GM19455 (cell line): ENCODE measurements at regions not wholly inside any gene's neighbourhood (a gene's known extent, or its start where the extent isn't known, plus 50 kb on each side); places are given as distances from the start of the nearest gene placed in this dataset.

Experiments
- ATAC-seq: cut with Tn5 transposase; IDR thresholded peaks from one replicate; pipeline ENCODE4 v1.9.1; 2021; ENCODE audit not compliant: unreplicated experiment

DNA sequence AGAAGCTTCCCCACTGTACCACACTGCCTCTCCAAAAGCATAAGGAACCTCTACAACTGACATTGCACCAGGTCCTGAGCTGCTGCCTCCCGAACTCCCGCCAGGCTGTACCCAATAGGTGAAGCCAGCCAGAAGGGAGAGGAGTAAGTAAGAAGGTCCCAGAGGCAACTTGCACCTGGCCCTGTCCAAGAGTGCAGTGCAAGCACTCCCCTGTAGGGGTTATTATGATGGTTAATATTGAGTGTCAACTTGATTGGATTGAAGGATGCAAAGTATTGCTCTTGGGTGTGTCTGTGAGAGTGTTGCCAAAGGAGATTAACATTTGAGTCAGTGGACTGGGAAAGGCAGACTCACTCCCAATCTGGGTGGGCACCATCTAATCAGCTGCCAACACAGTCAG lies 879.3 kb upstream of the SLIT2 start:
- ATAC-seq = no peak

- no peak for ATAC-seq
These were observed 882.9 kb upstream of the SLIT2 start for GRCh38 chr4:19368800-19369199.

DNA sequence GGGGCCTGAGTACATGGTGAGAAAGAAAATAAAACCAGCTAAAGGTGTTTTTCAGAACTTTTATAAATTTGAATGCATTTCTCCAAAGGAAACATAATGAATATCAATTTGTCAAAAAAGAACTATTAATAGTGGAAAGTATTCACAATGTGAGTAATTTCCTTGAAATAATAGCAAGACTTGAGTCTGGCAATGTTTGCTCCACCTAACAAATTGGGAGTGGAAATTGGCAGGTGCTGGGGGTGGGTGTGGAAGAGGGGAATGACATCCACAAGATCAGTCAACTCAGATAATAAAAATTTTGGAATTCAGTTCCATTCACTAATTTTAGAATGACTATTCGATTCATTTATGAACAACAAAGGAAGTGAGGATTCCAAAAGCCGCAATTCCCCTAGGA lies 884.8 kb upstream of the SLIT2 start:
- ATAC-seq = no peak

- no peak for ATAC-seq
These were observed 893.7 kb upstream of the SLIT2 start for GRCh38 chr4:19358015-19358414.

GRCh38 chr4:19349416-19349815 lies 902.3 kb upstream of the SLIT2 start:
- ATAC-seq = no peak

GRCh38 chr4:19348746-19349145 lies 903.0 kb upstream of the SLIT2 start:
- ATAC-seq = no peak

- no peak for ATAC-seq
These were observed 905.1 kb upstream of the SLIT2 start for GRCh38 chr4:19346636-19347035.

DNA sequence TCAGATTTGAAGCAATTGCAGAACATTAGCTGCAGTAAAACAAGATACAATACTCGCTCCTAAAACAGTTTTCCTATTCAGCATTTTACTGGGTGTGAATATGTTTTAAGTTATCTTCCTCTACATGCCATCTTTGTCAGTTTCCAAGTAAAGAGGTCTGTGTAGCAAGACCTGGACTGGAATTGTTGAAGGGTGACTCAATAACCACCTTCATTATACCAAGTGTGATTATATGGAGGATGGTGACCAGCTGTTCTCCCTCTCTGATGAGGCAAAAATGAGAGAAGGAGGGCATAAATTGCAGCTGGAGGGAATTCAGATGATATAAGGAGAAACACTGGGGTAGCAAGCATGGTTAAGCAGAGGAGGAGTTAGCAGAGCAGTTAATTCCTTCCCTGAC lies 922.1 kb upstream of the SLIT2 start:
- no peak for ATAC-seq

DNA sequence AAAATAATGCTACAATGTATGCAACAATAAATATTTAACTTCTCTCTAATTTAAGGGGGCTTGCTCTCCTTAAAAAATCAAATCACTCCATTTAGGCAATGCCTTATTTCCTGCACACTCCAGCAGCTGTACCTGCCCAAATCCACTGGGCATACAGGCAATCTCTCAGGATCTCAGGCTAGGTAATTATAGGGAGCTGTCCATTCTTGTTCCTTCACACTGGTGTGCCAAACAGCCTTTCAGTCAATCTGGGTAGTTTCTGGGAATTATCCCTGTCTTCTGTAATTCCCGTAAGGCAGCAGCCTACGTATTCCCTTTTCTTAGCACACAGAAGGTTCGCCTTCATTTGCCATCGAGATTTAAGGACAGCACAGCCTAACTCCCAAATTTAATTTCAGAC lies 922.6 kb upstream of the SLIT2 start:
- no peak for ATAC-seq

GRCh38 chr4:19327364-19327763 lies 924.3 kb upstream of the SLIT2 start:
- ATAC-seq = no peak

- ATAC-seq = no peak
These were observed 927.5 kb upstream of the SLIT2 start for GRCh38 chr4:19324184-19324583.

GRCh38 chr4:19319607-19320006 lies 932.1 kb upstream of the SLIT2 start:
- no peak for ATAC-seq

DNA sequence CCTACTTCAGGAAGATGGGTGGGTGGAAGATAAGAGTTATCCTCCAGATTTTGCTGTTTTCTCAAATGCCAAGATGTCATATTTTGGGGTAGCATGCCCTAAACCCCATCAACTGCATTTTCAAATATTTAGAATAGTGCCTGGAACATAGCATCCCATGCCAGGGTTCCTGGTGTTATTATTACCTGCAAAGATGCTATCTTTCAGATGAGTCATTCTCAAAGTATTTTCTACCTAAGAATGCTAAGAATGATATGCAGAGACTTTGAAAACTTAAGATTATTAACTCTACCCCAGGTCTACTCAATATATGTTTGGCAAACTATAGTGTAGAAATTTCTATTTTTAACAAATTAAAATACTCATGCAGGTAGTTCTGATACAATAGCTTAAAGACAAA lies 934.3 kb upstream of the SLIT2 start:
- ATAC-seq = no peak

- ATAC-seq = no peak
These were observed 937.6 kb upstream of the SLIT2 start for GRCh38 chr4:19314116-19314515.

DNA sequence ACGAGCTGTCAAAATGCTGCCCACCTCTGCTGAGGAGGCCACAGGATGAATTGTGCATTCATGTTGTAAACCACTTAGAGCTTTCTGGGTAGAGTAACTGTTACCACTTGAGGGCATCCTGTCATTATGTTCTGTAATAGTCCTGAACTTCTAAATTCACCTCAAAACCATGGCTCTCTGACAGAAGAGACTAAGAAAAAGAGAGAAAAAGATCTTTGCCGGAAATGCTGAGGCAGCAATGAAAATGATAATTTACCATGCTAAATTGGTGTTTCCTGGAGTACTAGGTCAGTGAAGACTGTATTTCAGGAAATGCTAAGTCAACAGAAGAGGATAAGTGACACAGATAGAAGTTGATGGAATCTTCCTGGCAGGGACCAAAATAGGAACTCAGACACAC lies 942.3 kb upstream of the SLIT2 start:
- no peak for ATAC-seq

- ATAC-seq = no peak
These were observed 947.7 kb upstream of the SLIT2 start for GRCh38 chr4:19304028-19304427.

DNA sequence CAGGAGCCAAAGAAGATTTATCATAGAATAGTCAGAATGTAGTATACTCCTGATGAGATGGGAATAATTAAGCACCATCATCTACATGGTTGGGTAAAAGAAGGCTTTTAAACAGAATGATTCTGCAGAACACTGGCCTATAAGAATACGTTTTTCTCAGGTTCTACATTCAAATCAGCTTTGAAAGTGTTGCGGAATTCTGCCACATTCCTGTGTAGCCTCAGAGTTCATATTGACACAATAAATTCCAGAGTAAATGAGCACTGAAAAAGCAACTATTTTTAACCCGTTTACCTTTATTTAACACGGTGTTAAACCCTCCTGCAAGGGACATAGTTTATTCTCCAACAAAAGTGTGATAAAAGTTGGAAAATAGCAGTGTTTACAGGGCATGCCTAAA lies 950.2 kb upstream of the SLIT2 start:
- no peak for ATAC-seq

- ATAC-seq = no peak
These were observed 951.5 kb upstream of the SLIT2 start for GRCh38 chr4:19300213-19300612.

- no peak for ATAC-seq
These were observed 952.7 kb upstream of the SLIT2 start for GRCh38 chr4:19298998-19299397.

DNA sequence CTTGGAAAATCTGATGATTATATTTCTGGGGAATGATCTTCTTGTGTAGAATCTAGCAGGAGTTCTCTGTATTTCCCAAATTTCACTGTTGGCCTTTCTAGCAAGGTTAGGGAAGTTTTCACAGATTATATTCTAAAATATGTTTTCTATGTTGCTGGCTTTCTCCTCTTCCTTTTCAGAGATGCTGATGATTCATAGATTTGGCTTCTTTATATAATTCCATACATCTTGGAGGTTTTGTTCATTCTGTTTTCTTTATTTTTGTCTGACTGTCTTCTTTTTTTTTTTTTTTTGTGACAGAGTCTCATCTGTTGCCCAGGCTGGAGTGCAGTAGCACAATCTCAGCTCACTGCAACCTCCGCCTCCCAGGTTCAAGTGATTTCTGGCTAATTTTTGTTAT lies 957.9 kb upstream of the SLIT2 start:
- ATAC-seq = no peak

- no peak for ATAC-seq
These were observed 958.6 kb upstream of the SLIT2 start for GRCh38 chr4:19293080-19293479.

DNA sequence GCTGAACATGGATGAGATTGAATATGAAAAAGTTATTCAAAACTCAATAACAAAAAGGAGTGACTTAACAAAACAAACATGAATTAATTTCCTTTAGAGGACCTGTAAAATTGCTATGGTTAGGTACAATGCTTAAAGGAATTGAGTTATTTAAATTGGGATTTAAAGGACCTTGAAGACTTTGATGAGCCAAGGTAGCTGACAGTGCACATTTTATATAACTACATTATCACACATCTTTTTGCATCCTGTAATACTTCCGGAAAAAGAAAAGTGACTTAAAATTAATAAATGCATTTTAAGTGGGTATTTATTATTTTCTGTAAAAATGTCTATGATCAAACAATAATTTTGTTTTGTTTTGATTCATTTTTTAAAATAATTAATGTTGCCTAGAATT lies 964.8 kb upstream of the SLIT2 start:
- ATAC-seq = no peak

DNA sequence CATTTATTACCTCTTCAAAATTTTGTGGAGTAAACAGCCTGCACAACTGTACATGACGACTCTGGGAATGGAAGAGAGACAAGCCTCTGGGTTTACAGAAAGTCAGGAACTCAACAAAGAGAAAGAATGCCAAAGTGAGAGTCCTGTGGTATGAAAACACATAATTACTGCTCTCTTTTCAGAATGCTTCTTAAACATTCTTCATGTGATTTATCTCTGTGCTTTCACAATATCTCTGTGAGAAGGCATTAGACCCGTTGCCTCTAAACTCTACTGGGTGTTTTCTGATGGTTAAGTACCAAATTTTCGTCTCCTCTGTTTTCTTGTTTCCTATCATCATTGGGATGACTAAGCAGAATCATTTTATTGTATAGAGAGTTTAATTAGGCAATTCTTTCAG lies 966.6 kb upstream of the SLIT2 start:
- ATAC-seq = no peak

DNA sequence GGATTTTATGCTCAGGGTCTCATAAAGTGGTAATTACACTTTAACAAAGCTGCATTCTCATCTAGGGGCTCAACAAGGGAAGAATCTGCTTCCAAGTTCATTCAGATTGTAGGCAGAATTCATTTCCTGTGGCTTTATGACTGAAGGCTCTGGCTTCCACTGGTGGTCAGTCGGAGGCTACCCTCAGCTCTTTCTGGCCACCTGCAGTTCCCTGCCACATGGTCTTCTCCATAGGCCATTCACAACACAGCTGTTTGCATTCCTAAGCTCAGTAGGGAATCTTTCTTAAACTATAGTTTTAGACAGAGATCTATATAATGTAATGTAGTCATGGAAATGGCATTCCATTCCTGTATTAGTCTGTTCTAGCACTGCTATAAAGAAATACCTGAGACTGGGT lies 973.0 kb upstream of the SLIT2 start:
- no peak for ATAC-seq
